ENCODE measurements at regions not wholly inside any gene's neighbourhood (a gene's known extent, or its start where the extent isn't known, plus 50 kb on each side); places are given as distances from the start of the nearest gene placed in this dataset.

GRCh38 chr10:69740126-69740525, 61.6 kb upstream of the COL13A1 start:
- no peak for TF ChIP-seq CTCF (IDR thresholded peaks at IDR 0.05)
- no peak for TF ChIP-seq EZH2 (IDR thresholded peaks at IDR 0.05; ENCODE audit: borderline replicate concordance, insufficient read depth, low read depth, low read length, poor library complexity, severe bottlenecking)
